ENCODE measurements at regions not wholly inside any gene's neighbourhood (a gene's known extent, or its start where the extent isn't known, plus 50 kb on each side); places are given as distances from the start of the nearest gene placed in this dataset.

- no peak for DNase-seq
Measured at GRCh38 chr10:128537834-128538330, 411.7 kb upstream of the MKI67 start.

GRCh38 chr10:128538671-128539070 is 412.4 kb upstream of the MKI67 start:
- DNase-seq, result no peak

- DNase-seq, result no peak
Measured at GRCh38 chr10:128539510-128540127, 413.4 kb upstream of the MKI67 start.

GRCh38 chr10:128540128-128540762 is 414.0 kb upstream of the MKI67 start:
- DNase-seq, result no peak

- no peak for DNase-seq
Measured at GRCh38 chr10:128540781-128541761, 414.8 kb upstream of the MKI67 start.

GRCh38 chr10:128541926-128542475 is 415.8 kb upstream of the MKI67 start:
- no peak for DNase-seq

- no peak for DNase-seq
Measured at GRCh38 chr10:128542659-128543058, 416.4 kb upstream of the MKI67 start.

GRCh38 chr10:128543151-128543550 is 416.9 kb upstream of the MKI67 start:
- no peak for DNase-seq

- DNase-seq, result no peak
Measured at GRCh38 chr10:128545216-128545615, 419.0 kb upstream of the MKI67 start.

- no peak for DNase-seq
Measured at GRCh38 chr10:128546651-128547165, 420.5 kb upstream of the MKI67 start.

GRCh38 chr10:128549101-128549608 is 422.9 kb upstream of the MKI67 start:
- no peak for DNase-seq

- no peak for DNase-seq
Measured at GRCh38 chr10:128550045-128550444, 423.8 kb upstream of the MKI67 start.

GRCh38 chr10:128551475-128551874 is 425.3 kb upstream of the MKI67 start:
- DNase-seq, result no peak

GRCh38 chr10:128553755-128554154 is 427.5 kb upstream of the MKI67 start:
- DNase-seq, result no peak

- DNase-seq, result no peak
Measured at GRCh38 chr10:128556182-128557110, 430.2 kb upstream of the MKI67 start.

- no peak for DNase-seq
Measured at GRCh38 chr10:128557149-128557710, 431.0 kb upstream of the MKI67 start.

- no peak for DNase-seq
Measured at GRCh38 chr10:128560406-128560805, 434.2 kb upstream of the MKI67 start.

- no peak for DNase-seq
Measured at GRCh38 chr10:128560993-128561392, 434.8 kb upstream of the MKI67 start.

GRCh38 chr10:128563387-128563786 is 437.2 kb upstream of the MKI67 start:
- no peak for DNase-seq

GRCh38 chr10:128563904-128564303 is 437.7 kb upstream of the MKI67 start:
- DNase-seq, result no peak

- DNase-seq, result no peak
Measured at GRCh38 chr10:128566361-128566968, 440.2 kb upstream of the MKI67 start.
